HFFc6 (cell line): ENCODE measurements at regions not wholly inside any gene's neighbourhood (a gene's known extent, or its start where the extent isn't known, plus 50 kb on each side); places are given as distances from the start of the nearest gene placed in this dataset.

ENCODE experiments used
- DNase-seq: peaks from one replicate; pipeline ENCODE4 v3.0.0-alpha.2; 2018
- H3K27ac Mint-ChIP-seq: 2 replicates; pipeline ENCODE4 v1.8.0; 2020; ENCODE audit warnings: mild to moderate bottlenecking, mixed read lengths
- H3K27me3 Mint-ChIP-seq: 2 replicates; pipeline ENCODE4 v1.8.0; 2021; ENCODE audit warnings: mild to moderate bottlenecking, moderate library complexity, mixed read lengths; ENCODE audit not compliant: insufficient read depth
- H3K36me3 Mint-ChIP-seq: 2 replicates; pipeline ENCODE4 v1.8.0; 2021; ENCODE audit warnings: low read depth, mixed read lengths
- H3K4me1 Mint-ChIP-seq: 2 replicates; pipeline ENCODE4 v1.8.0; 2020; ENCODE audit warnings: low read depth, mixed read lengths
- H3K4me3 Mint-ChIP-seq: 2 replicates; pipeline ENCODE4 v1.8.0; 2020; ENCODE audit warnings: mild to moderate bottlenecking, moderate library complexity, mixed read lengths
- H3K9me3 Mint-ChIP-seq: 2 replicates; pipeline ENCODE4 v1.8.0; 2020; ENCODE audit warnings: mild to moderate bottlenecking, mixed read lengths
- TF ChIP-seq, protein P1 (sequence below): fragments of 200-600 bp; sonication (generic); IDR thresholded peaks from 2 replicates; pipeline ENCODE4 v1.5.0; 2021; ENCODE audit warnings: antibody characterized with exemption, mild to moderate bottlenecking

DNA sequence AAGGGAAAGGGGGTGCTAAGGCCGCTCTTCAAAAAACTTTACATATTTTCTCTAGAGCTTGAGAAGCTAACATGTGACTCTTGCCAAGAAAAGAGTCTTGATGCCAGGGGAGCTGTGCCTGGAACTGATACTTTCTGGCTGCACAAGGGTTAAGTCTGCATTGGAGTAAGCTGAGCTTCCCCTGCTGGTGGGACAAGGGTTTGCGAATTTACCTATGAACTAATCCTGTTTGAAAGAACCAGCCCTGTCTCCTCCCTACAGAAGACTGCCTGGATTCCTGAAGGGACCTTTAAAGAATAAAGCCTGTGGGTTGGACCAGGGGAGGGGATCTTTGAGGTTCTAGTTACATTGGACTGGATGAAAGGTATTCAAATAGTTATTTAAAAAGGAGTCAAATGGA, 58.3 kb upstream of the EPHA3 start:
- Mint-ChIP-seq H3K9me3 (peaks cover 10% of the 10 kb centered on the region; the same call in 1 of the 2 replicates), H3K27me3 (no peaks in the 10 kb centered on the region; the same call in 1 of the 2 replicates), H3K4me1 (no peaks in the 10 kb centered on the region), H3K36me3 (no peaks in the 10 kb centered on the region), H3K4me3 (no peak overlapping the region), H3K27ac (no peak overlapping the region)
- no peak for DNase-seq
- TF ChIP-seq, protein P1, sequence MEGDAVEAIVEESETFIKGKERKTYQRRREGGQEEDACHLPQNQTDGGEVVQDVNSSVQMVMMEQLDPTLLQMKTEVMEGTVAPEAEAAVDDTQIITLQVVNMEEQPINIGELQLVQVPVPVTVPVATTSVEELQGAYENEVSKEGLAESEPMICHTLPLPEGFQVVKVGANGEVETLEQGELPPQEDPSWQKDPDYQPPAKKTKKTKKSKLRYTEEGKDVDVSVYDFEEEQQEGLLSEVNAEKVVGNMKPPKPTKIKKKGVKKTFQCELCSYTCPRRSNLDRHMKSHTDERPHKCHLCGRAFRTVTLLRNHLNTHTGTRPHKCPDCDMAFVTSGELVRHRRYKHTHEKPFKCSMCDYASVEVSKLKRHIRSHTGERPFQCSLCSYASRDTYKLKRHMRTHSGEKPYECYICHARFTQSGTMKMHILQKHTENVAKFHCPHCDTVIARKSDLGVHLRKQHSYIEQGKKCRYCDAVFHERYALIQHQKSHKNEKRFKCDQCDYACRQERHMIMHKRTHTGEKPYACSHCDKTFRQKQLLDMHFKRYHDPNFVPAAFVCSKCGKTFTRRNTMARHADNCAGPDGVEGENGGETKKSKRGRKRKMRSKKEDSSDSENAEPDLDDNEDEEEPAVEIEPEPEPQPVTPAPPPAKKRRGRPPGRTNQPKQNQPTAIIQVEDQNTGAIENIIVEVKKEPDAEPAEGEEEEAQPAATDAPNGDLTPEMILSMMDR, result peak; percentile 26; the same call in 1 of the 2 replicates

DNA sequence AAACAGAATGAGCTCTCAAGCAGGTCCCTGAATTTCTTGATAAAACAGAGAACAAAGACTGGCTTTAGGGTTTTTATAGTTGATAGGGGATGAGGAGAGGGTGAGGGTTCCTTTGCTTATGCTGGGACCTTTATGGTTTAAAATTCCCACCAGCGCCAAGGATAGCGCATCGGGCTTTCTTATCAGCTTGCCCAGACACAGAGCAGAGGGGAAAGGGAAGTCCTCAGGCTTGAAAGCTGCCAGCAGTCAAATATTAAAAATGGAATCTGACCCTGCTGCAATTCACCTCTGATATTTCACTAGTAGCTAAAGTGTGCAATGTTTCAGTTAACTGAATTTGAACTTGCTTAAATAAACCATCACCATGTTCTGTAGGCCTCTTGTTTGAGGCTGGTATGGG, 55.0 kb upstream of the EPHA3 start:
- no peaks in the 10 kb centered on the region for H3K4me1 Mint-ChIP-seq
- no peak overlapping the region for H3K4me3 Mint-ChIP-seq
- no peak for DNase-seq
- H3K27me3 Mint-ChIP-seq, result peaks cover 2% of the 10 kb centered on the region; the same call in 1 of the 2 replicates
- no peaks in the 10 kb centered on the region for H3K36me3 Mint-ChIP-seq
- TF ChIP-seq, protein P1, result no peak
- peaks cover 16% of the 10 kb centered on the region; the same call in 1 of the 2 replicates for H3K9me3 Mint-ChIP-seq
- no peak overlapping the region for H3K27ac Mint-ChIP-seq

DNA sequence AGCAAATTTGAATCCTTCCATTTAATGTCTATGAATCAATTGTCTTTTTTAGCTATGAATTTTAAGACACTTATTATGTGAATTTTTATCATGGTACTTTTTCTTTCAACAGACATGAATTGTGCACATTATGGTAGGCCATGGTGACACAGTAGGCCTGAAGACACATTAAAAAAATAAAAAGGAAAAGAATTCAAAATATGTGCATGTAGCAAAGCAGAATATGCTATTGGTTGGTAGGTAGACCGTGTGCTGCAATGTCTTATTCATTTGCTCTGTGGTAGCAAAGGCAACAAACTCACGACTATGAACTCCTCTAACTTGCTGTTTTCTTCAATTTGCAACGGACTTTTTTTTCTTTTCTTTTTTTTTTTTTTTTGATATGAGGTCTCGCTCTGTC, 50.0 kb upstream of the EPHA3 start:
- H3K4me1 Mint-ChIP-seq, result peaks cover 7% of the 10 kb centered on the region; the same call in 1 of the 2 replicates
- H3K27me3 Mint-ChIP-seq, result peaks cover 2% of the 10 kb centered on the region; the same call in 1 of the 2 replicates
- TF ChIP-seq, protein P1, result no peak
- no peak for DNase-seq
- H3K9me3 Mint-ChIP-seq, result peaks cover 16% of the 10 kb centered on the region; the same call in 1 of the 2 replicates
- no peak overlapping the region for H3K4me3 Mint-ChIP-seq
- no peaks in the 10 kb centered on the region for H3K36me3 Mint-ChIP-seq
- H3K27ac Mint-ChIP-seq, result no peak overlapping the region
